HG02798 (cell line): ENCODE measurements at regions not wholly inside any gene's neighbourhood (a gene's known extent, or its start where the extent isn't known, plus 50 kb on each side); places are given as distances from the start of the nearest gene placed in this dataset.

Experiments
- ATAC-seq: cut with Tn5 transposase; IDR thresholded peaks from one replicate; pipeline ENCODE4 v1.9.1; 2021; ENCODE audit warnings: mild to moderate bottlenecking; ENCODE audit not compliant: unreplicated experiment, poor library complexity

GRCh38 chr7:156031679-156032478 is 219.6 kb upstream of the SHH start:
- ATAC-seq, result no peak

DNA sequence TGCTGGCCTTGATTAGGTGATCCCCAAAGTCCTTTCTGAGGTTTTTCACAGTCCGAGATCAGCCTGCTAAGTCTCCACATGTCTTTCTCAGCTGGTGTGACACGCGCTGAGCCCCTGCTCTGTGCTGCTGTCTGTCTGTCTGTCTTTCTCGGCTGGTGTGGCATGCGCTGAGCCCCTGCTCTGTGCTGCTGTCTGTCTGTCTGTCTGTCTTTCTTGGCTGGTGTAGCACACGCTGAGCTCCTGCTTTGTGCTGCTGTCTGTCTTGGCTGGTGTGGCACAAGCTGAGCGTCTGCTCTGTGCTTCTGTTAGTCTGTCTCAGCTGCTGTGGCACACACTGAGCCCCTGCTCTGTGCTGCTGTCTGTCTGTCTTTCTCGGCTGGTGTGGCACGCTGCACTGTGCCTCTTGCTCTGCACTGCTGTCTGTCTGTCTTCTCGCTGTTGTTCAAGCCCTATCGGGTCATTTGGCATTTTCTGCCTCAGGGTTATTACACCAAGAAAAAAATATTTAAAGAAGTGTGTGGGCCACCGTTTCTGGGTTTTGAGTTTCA is 217.3 kb upstream of the SHH start:
- no peak for ATAC-seq

DNA sequence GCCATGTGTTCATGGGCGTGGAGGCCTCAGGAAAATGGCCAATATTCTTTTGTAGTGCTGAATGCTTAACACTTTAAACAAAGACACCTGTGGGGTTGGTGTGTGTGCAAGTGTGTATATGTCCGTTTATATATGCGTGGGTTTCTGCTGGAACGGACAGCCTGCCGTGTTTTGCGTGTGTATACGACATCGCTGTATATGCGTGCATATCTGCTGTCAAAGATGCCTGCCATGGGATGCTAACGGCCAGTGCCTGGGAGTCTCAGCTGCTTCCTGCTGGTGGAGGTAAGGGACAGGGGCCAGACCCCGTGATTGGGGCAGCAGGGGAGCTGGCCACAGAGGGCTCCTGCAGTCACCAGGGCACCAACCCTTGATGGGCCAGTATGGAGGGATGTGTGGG is 216.3 kb upstream of the SHH start:
- ATAC-seq, result no peak

GRCh38 chr7:156027821-156028220 is 215.6 kb upstream of the SHH start:
- ATAC-seq, result no peak

DNA sequence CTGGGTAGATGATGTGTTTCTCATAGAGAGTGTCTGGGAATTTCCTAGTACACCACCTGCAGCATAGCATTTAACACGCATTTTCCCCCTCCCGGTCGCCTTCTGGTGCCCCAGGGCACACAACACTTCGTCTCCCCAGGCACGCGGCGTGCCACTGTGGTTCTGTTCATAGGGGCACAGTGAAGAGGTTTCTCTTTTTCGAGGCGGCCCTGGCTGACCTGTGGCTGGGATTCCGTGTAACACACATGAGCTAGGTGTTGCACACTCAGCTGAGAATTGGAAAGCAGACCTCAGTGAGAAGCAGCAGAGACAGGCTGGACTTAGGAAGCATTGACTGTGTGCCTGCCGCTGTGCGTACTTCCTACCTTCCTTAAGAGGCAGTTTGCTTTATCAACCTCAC is 214.3 kb upstream of the SHH start:
- ATAC-seq, result no peak

GRCh38 chr7:156026076-156026600 is 213.9 kb upstream of the SHH start:
- ATAC-seq, result no peak

GRCh38 chr7:156025675-156026074 is 213.4 kb upstream of the SHH start:
- no peak for ATAC-seq

GRCh38 chr7:156024201-156024600 is 211.9 kb upstream of the SHH start:
- ATAC-seq, result no peak

DNA sequence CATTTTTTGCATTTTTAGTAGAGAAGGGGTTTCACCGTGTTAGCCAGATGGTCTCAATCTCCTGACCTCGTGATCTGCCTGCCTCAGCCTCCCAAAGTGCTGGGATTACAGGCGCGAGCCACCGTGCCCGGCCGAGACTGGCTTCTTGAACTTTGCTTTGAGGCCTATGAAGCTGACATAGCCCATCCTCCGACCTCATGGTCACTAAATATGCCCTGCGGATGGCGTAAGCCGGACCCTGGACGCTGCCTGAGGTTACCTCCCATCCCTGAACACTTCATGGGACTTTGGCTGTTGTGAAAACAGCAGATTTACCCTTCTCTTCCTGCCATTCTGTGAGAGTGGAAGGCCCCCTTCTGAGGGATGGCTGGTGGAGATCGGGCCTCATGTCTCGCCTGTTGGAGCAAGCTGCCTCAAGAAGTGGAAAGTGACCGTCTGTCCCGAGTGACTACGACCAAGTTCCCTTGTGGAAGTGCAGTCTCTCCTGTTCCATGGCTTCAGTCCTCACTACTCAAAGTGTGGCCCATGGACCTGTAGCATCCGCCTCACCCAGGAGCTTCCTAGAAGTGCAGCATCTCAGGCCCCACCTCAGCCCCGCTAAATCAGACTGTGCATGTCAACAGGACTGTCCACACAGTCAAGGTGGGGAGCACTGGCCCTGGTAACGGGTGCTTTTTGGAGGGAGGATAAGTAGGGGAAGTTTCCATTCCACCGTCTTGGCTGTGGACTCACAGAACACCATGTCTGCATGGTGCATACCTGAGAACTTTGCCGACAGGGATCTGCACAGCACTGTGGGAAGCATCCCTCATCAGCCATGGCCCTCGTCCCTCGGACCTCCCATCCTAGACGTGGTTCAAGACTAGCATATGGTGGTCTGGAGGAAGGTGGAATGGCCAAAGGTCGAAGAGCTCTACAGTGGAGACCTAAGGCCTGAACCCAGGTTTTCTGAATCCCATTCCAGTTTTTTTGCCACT is 210.5 kb upstream of the SHH start:
- ATAC-seq, result no peak

DNA sequence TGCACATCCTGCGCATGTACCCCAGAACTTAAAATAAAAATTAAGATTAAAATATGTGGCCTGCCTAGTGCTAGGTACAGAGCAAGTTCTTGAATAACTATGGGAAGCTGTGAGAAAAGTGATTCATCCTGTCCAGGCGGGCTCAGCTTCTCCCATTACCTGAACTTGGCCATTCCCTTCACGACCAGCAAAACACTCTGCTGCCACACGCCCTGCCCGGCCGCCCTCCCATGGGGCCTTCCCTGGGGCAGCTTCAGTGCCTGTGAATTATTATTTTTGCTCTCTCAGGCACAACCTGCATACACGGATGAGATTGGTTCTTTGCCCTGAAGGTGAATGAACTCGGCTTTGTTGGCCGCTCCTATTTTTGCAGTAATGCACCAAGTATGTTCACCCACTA is 209.2 kb upstream of the SHH start:
- no peak for ATAC-seq

DNA sequence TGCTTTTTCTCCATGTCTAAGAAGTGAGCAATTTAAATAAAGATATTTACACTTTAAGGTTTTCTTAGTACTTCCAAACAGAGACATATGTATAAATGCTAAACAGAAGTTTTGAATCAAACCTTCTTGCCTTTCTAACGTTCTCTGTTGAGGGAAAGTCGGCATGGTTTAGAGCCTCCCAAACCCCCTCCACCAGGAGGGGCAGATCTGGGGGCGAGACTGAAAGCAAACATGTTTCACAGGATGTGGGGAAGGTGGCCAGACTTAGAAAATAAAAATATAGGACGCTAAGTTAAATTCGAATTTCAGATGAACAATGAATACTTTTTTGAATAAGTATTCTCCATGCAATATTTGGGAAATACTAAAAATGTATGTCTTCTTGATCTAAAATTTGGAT is 208.3 kb upstream of the SHH start:
- ATAC-seq, result no peak

DNA sequence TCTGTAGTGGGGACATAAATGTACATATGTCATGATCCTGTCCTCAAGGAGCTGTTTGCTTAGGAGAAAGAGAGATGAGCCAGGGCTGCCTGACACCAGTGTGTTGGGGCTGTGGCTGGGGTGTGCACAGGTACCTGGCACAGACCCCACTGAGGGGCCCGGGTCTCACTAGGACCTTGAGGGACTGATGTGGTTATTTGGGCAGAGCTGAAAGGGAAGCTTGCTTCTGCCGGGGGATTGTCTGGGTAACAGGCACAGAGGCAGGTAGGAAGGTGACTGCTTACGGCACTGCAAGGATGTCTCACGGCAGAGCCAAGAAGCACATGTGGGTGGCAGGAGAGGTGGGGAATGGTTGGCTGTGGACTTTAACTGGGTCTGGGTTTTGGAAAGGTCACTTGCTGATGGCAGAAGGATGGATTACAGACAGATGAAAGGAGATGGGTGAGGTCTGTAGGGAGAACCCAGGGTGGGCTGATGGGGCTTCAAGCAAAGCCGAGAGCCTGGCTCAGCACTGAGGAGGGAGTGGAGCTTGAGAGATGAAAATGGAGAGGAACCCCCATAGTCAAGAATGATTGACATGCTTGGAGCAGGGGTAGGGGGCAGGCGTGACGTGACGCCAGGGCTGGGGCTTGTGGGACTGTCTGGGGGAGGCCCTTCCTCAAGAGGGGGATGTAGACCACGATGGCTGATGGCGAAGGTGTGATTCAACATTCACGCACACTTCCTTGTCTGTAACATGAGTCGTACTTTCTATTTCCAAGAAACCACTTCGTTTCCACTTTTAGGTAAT is 207.7 kb upstream of the SHH start:
- no peak for ATAC-seq

DNA sequence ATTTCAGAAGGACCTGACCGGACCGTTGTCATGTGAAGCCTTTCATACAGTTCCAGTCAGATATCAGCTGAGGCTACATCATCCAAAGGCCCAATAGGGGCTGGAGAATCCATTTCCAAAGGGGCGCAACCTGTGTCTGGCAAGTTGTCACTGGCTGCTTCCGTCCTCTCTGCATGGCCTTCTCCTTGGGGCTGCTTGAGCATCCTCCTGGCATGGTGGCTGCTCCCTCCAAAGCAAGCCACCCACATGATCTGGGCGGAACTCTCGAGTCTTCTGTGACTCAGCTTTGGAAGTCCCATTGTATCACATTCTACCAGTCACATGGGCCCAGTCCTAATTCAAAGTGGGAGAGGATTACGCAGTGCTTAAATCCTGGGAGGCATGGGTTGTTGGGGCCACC is 207.0 kb upstream of the SHH start:
- ATAC-seq, result no peak

DNA sequence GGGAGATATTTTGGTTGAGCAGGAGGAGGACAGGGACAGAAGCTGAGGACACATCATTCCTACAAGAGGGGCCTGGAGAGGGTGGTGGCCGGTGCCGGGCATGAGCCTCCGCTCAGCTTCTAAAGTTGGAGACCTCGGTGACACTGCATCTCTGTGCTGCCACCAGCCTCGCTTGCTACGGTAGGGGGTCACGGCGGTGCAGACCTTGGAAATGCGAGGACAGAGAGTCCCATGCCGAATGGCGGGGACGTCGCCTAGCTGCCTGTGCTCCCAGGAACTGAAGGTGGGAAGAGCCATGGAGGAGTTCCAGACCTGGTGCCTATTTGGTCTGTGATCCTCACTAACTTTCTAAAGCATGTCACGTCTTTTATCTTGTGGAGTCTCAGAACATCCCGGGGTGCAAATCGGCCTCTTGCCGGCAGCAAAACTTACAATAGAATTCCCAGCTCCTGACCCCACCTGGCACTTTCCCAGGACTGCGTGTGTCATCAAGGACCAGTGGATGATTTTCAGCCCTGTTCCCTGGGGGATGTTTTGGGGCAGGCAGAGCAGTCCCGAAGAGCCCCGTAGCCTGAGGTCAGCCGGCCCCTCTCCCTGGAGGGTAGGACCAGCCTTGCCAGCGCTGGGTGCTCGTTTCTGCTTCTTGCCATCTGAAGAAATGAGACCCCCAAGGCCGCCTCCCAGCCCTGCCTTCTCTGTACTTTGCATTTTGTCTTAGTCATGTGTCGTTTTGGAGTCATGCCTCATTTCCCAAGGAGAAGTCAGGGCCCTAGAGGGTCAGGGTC is 205.8 kb upstream of the SHH start:
- no peak for ATAC-seq

DNA sequence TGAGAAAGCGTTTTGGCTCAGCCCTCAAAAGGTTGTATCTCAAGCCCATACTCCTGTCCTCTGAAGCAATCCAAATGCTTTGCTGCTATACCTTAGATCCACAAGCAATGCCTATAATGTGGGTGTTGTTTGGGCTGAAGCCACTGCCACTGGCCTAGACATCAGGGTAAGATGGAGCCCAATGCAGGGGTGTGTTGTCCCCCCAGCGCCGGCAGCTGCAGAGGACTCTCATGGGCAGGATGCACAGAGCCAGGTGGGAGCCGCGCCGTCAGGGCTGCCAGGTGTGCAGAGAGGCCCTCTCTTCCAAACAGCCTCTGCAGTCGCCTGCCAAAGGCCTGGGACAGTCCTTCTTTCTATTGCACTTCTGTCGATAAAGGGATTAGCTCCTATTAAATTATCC is 205.2 kb upstream of the SHH start:
- ATAC-seq, result no peak

GRCh38 chr7:156015237-156016020 is 203.2 kb upstream of the SHH start:
- ATAC-seq, result no peak

DNA sequence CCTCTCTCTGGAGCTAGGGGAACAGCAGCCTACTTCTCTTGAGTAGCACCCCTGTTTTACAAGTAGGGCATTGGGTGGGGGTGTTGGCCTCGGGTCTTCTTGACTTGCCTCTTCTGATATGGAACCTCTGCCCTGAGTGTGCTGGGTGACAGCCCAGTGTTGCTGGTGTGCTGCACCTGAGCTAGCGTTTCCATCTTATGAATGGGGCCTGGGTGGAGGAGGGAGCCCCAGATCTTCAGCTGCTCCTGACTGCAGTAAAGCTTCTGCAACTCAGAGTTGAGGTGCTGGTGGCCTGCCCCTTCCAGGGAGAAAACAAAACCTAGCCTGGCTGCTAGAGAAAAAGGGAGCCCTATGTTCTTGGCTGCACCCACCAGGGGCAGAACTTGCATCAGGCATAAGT is 202.5 kb upstream of the SHH start:
- ATAC-seq, result no peak

DNA sequence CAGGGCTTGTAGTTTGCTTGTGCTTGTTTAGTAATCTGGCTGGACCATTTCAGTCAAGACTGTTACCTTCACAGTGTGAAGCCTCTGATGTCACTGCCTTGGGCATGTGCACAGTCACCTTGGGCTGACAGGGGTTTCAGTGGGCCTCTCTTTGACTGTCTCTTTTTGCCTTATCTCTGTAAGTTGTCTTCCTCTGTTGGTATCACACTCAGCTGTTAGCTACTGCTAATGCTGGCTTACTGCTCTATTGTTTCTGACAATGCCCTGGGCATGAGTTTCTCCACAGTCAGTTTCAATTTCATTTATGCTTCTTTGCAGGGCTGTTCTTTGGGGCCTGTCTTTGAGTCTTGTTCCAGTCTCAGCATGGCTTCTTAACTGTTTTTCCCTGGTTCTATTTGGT is 201.9 kb upstream of the SHH start:
- ATAC-seq, result no peak

DNA sequence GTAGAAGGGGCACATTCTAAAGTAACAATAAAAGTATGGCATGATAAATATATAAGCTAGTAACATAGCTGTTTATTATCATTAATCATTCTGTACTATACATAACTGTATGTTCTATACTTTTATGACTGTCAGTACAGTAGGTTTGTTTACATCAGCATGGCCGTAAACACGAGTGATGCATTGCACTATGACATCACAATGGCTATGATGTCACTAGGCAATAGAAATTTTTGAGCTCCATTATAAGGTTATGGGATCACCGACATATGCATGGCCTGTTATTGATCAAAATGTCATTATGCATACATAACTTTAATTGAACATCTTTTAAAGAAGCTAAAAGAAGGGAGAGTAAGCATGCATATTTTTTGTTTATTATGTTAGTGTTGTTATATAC is 200.1 kb upstream of the SHH start:
- no peak for ATAC-seq
